KMS-11 (cell line): ENCODE measurements at regions not wholly inside any gene's neighbourhood (a gene's known extent, or its start where the extent isn't known, plus 50 kb on each side); places are given as distances from the start of the nearest gene placed in this dataset.

Experiments
- H2AFZ ChIP-seq: fragments of 200-600 bp; sonication (generic); 2 replicates; pipeline ENCODE4 v1.6.1; 2016; ENCODE audit warnings: antibody characterized with exemption, mixed run types, low read depth
- H3K27ac ChIP-seq: fragments of 200-600 bp; sonication (generic); 2 replicates; pipeline ENCODE4 v1.6.1; 2016; ENCODE audit warnings: mild to moderate bottlenecking, mixed run types
- H3K27me3 ChIP-seq: fragments of 200-600 bp; sonication (generic); 2 replicates; pipeline ENCODE4 v1.6.1; 2017; ENCODE audit warnings: mild to moderate bottlenecking, low read depth, mixed run types, moderate library complexity; ENCODE audit not compliant: insufficient read depth
- H3K36me3 ChIP-seq: fragments of 200-600 bp; sonication (generic); 2 replicates; pipeline ENCODE4 v1.6.1; 2017; ENCODE audit warnings: mild to moderate bottlenecking, mixed run types; ENCODE audit not compliant: insufficient read depth
- H3K4me1 ChIP-seq: fragments of 200-600 bp; sonication (generic); 2 replicates; pipeline ENCODE4 v1.6.1; 2016; ENCODE audit warnings: mild to moderate bottlenecking, low read depth, mixed run types; ENCODE audit not compliant: poor library complexity, severe bottlenecking
- H3K4me2 ChIP-seq: fragments of 200-600 bp; sonication (generic); 2 replicates; pipeline ENCODE4 v1.7.0; 2016; ENCODE audit warnings: mild to moderate bottlenecking, mixed run types
- H3K4me3 ChIP-seq: fragments of 200-600 bp; sonication (generic); IDR thresholded peaks from 2 replicates; pipeline ENCODE4 v1.6.1; 2017; ENCODE audit warnings: low read depth, low read length, mixed read lengths; ENCODE audit not compliant: insufficient read depth
- H3K79me2 ChIP-seq: fragments of 200-600 bp; sonication (generic); 2 replicates; pipeline ENCODE4 v1.6.1; 2016; ENCODE audit warnings: low read depth, mixed run types; ENCODE audit not compliant: insufficient read depth
- H3K9ac ChIP-seq: fragments of 200-600 bp; sonication (generic); 2 replicates; pipeline ENCODE4 v1.6.1; 2016; ENCODE audit warnings: mild to moderate bottlenecking, mixed run types
- H4K20me1 ChIP-seq: fragments of 200-600 bp; sonication (generic); 2 replicates; pipeline ENCODE4 v1.6.1; 2016; ENCODE audit warnings: mild to moderate bottlenecking, mixed run types; ENCODE audit not compliant: insufficient read depth
- TF ChIP-seq, protein P1 (sequence below): fragments of 200-600 bp; sonication (generic); conservative IDR thresholded peaks from 2 replicates; pipeline ENCODE4 v1.6.1; 2017; ENCODE audit warnings: low read depth, mild to moderate bottlenecking, antibody characterized with exemption, low read length, moderate library complexity, mixed read lengths

DNA sequence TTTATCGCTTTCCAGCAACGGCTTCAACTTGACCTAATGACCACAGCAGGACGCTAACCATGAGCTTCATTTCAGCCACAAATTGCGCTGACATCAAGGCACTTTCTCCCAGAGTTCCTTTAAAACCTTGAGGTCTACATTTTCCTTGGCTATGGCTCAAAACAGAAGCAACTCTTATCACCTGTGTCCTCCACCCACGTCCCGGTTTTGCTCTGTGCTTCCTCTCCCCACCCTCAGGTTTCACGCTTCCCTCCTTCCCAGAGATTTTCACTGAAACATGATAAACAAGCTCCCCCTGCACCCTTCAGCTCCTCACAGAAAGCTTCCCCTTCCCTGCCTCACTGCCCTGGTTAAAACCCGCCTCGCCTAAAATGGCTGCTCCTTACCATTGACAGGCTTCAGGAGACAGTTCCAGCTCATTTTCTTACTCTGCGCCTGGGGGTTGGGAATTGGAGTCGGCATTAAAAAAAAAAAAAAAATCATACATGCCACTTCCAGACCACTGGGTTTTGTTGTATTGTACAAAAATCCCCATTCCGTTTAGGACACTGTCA, 229.5 kb downstream of the UBE3D start:
- no peaks in the 10 kb centered on the region for H3K79me2 ChIP-seq
- no peak overlapping the region for H3K9ac ChIP-seq
- H3K36me3 ChIP-seq = no peaks in the 10 kb centered on the region
- H3K4me2 ChIP-seq = no peak overlapping the region
- H4K20me1 ChIP-seq = no peaks in the 10 kb centered on the region
- TF ChIP-seq, protein P1, sequence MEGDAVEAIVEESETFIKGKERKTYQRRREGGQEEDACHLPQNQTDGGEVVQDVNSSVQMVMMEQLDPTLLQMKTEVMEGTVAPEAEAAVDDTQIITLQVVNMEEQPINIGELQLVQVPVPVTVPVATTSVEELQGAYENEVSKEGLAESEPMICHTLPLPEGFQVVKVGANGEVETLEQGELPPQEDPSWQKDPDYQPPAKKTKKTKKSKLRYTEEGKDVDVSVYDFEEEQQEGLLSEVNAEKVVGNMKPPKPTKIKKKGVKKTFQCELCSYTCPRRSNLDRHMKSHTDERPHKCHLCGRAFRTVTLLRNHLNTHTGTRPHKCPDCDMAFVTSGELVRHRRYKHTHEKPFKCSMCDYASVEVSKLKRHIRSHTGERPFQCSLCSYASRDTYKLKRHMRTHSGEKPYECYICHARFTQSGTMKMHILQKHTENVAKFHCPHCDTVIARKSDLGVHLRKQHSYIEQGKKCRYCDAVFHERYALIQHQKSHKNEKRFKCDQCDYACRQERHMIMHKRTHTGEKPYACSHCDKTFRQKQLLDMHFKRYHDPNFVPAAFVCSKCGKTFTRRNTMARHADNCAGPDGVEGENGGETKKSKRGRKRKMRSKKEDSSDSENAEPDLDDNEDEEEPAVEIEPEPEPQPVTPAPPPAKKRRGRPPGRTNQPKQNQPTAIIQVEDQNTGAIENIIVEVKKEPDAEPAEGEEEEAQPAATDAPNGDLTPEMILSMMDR = no peak
- no peak overlapping the region for H3K4me3 ChIP-seq
- no peaks in the 10 kb centered on the region for H3K27me3 ChIP-seq
- H3K4me1 ChIP-seq = no peaks in the 10 kb centered on the region
- H3K27ac ChIP-seq = no peak overlapping the region
- H2AFZ ChIP-seq = no peak overlapping the region

GRCh38 chr6:82840571-82840970, 225.1 kb downstream of the UBE3D start:
- H3K9ac ChIP-seq = no peak overlapping the region
- no peak overlapping the region for H3K27ac ChIP-seq
- TF ChIP-seq, protein P1 = no peak
- no peaks in the 10 kb centered on the region for H3K36me3 ChIP-seq
- H3K79me2 ChIP-seq = no peaks in the 10 kb centered on the region
- H3K4me2 ChIP-seq = no peak overlapping the region
- no peaks in the 10 kb centered on the region for H4K20me1 ChIP-seq
- H3K4me1 ChIP-seq = no peaks in the 10 kb centered on the region
- no peak overlapping the region for H2AFZ ChIP-seq
- H3K4me3 ChIP-seq = no peak overlapping the region
- H3K27me3 ChIP-seq = no peaks in the 10 kb centered on the region

DNA sequence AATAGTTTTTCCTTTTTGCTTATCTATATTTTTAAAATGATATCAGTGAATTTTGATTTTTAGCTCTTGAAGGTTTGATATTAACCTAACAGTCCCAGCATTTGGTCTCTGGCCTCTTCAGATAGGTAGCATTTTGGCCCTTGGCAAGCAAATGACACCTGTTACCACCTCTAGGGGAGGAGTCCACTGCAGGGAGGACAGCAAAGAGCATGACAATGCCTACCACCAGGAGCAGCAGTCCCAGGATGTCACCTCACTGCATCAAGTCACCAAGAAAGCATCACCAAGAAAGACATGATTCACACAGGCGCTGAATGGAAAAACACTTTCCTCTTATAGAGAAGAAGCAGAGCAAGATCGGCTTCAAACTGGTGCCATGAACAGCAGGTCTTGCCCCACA, 224.3 kb downstream of the UBE3D start:
- Histone ChIP-seq H3K4me2 (no peak overlapping the region), H3K9ac (no peak overlapping the region), H3K36me3 (no peaks in the 10 kb centered on the region), H3K4me1 (no peaks in the 10 kb centered on the region), H4K20me1 (no peaks in the 10 kb centered on the region), H3K4me3 (no peak overlapping the region), H3K79me2 (no peaks in the 10 kb centered on the region), H2AFZ (no peak overlapping the region), H3K27me3 (no peaks in the 10 kb centered on the region), H3K27ac (no peak overlapping the region)
- TF ChIP-seq, protein P1 = no peak
